ENCODE measurements at regions not wholly inside any gene's neighbourhood (a gene's known extent, or its start where the extent isn't known, plus 50 kb on each side); places are given as distances from the start of the nearest gene placed in this dataset.

DNA sequence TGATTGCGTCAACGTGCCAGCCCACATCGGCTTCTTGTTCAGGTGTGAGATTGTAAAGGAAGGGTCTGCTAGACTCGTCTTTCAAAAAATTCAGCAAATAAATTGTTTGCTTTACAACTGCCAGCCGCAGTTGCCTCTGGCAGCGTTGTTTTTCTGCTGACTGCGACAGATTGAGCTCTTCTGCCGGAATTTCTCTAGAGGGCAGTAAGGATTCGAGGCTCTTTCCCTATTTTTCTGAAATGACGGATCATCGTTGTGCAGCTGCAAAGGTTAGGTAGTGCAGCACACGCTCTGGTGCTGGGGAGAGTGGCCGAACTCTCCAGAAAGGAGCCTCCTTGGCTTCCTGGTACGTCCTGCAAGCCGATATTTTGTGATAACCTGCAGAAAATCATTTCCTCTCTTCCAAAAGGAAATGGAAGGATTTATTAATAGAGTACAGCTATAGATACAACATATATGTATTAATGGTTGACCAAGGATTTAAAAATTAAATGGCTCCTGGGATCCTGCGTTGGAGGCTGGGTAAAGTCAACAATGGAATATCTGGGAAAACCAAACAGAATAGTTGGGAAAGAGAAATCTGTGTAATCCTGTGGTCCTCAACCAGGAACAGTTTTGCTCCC lies 121.9 kb upstream of the ZFP64 start:
- no peak overlapping the region for H3K27ac ChIP-seq (replicated peaks in 1 of 4)
- 21% methylated on average over 16 of the region's 16 CpGs for WGBS
- H3K4me1 ChIP-seq: peaks cover 0 to 10% (median 0%) of the 10 kb centered on the region in 4 donors
- TF ChIP-seq CTCF (IDR thresholded peaks at IDR 0.05) (peak in 2 of 3 experiments; percentile 8 to 27), POLR2A (IDR thresholded peaks at IDR 0.05; ENCODE audit: low read depth) (no peak)
- DNase-seq (ENCODE audit: extremely low spot score): no peak
- intact Hi-C loops (cut with DNase I): no loop called here
- H3K27me3 ChIP-seq: peaks cover 0 to 25% (median 3%) of the 10 kb centered on the region in 4 donors
- no peaks in the 10 kb centered on the region for H3K9me3 ChIP-seq
- no peak overlapping the region for H3K4me3 ChIP-seq
- H3K36me3 ChIP-seq: no peaks in the 10 kb centered on the region

- H3K36me3 ChIP-seq: no peaks in the 10 kb centered on the region
- H3K27ac ChIP-seq (replicated peaks in 1 of 4): no peak overlapping the region
- no peak overlapping the region for H3K4me3 ChIP-seq
- TF ChIP-seq CTCF (IDR thresholded peaks at IDR 0.05) (peak; percentile 43 to 67 (median 58)), POLR2AphosphoS5 (IDR thresholded peaks at IDR 0.05) (no peak)
- peaks cover 0 to 10% (median 0%) of the 10 kb centered on the region in 4 donors for H3K4me1 ChIP-seq
- no peaks in the 10 kb centered on the region for H3K9me3 ChIP-seq
- intact Hi-C loops (cut with DNase I): no loop called here
- 61% methylated on average over 2 of the region's 2 CpGs for WGBS
- DNase-seq (ENCODE audit: extremely low spot score): no peak
- peaks cover 0 to 20% (median 3%) of the 10 kb centered on the region in 4 donors for H3K27me3 ChIP-seq
Measured at GRCh38 chr20:52312132-52312729, 120.7 kb upstream of the ZFP64 start.

GRCh38 chr20:52311209-52311794 lies 119.7 kb upstream of the ZFP64 start:
- DNase-seq (ENCODE audit: extremely low spot score): no peak
- WGBS: 74% methylated on average over 8 of the region's 8 CpGs
- Histone ChIP-seq H3K36me3 (no peaks in the 10 kb centered on the region), H3K27ac (replicated peaks in 1 of 4) (no peak overlapping the region), H3K4me3 (no peak overlapping the region), H3K9me3 (no peaks in the 10 kb centered on the region), H3K27me3 (peaks cover 0 to 13% (median 0%) of the 10 kb centered on the region in 4 donors), H3K4me1 (peaks cover 0 to 10% (median 0%) of the 10 kb centered on the region in 4 donors)
- intact Hi-C loops (cut with DNase I): no loop called here
- TF ChIP-seq POLR2A (IDR thresholded peaks at IDR 0.05; ENCODE audit: low read depth) (no peak), CTCF (IDR thresholded peaks at IDR 0.05) (no peak), EP300 (IDR thresholded peaks at IDR 0.05) (no peak), POLR2AphosphoS5 (IDR thresholded peaks at IDR 0.05) (no peak)

GRCh38 chr20:52309181-52309580 lies 117.6 kb upstream of the ZFP64 start:
- WGBS: 63% methylated on average over 7 of the region's 7 CpGs
- intact Hi-C loops (cut with DNase I): no loop called here
- H3K36me3 ChIP-seq: no peaks in the 10 kb centered on the region

More at GRCh38 chr20:52309181-52309580, 117.6 kb upstream of the ZFP64 start:
- no peak overlapping the region for H3K4me3 ChIP-seq
- no peak for DNase-seq (ENCODE audit: extremely low spot score)
- H3K27ac ChIP-seq (replicated peaks in 1 of 4): no peak overlapping the region
- H3K9me3 ChIP-seq: no peaks in the 10 kb centered on the region
- peaks cover 0 to 1% (median 0%) of the 10 kb centered on the region in 4 donors for H3K27me3 ChIP-seq
- peaks cover 0 to 10% (median 0%) of the 10 kb centered on the region in 4 donors for H3K4me1 ChIP-seq
- TF ChIP-seq CTCF (IDR thresholded peaks at IDR 0.05): no peak
- no peak for TF ChIP-seq POLR2AphosphoS5 (IDR thresholded peaks at IDR 0.05)
- TF ChIP-seq POLR2A (IDR thresholded peaks at IDR 0.05; ENCODE audit: low read depth): no peak
- no peak for TF ChIP-seq EP300 (IDR thresholded peaks at IDR 0.05)

All from esophagus muscularis mucosa (tissue), 4 donors.